NB4 (cell line): ENCODE measurements at regions not wholly inside any gene's neighbourhood (a gene's known extent, or its start where the extent isn't known, plus 50 kb on each side); places are given as distances from the start of the nearest gene placed in this dataset.

Experiments used
- CTCF ChIP-seq: IDR thresholded peaks from one replicate; pipeline ENCODE4 v1.5.1; 2012; ENCODE audit warnings: low read depth, low read length
- MAX ChIP-seq: IDR thresholded peaks from 2 replicates; pipeline ENCODE4 v1.6.1; 2011; ENCODE audit warnings: low read depth, low read length
- MYC ChIP-seq: IDR thresholded peaks from 2 replicates; pipeline ENCODE4 v1.6.1; 2011; ENCODE audit warnings: low read depth, low read length
- POLR2A ChIP-seq: IDR thresholded peaks from 2 replicates; pipeline ENCODE4 v1.6.1; 2011; ENCODE audit warnings: mild to moderate bottlenecking; ENCODE audit not compliant: insufficient read length; ENCODE audit errors: extremely low read depth

DNA sequence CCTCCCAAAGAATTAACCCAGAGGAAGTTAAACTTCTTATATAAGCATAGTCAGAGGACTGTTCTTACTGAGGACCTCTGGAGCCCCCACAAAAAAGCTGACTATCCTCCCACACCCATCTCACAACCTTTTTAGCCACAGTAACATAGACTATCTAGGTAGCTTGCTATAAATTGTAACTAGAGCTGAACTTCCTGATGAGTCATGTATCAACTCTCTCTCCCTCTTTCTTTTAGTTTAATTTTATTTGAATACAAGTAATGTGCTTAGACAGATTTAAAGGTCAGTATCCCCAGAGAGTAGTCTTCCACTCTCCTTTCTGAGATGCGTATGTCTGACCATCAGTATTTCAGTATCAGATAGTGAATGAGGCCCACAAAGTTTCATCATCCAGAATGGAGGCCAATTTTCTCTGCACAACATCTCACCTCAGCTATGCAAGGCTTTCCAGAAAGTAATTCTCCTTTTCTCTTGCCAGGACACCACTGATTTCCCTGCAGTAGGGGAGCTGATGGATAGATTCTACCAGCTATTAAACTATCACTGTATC, 104.0 kb upstream of the MYRIP start:
- TF ChIP-seq MYC (no peak), CTCF (no peak), MAX (no peak), POLR2A (no peak)
